ENCODE measurements at regions not wholly inside any gene's neighbourhood (a gene's known extent, or its start where the extent isn't known, plus 50 kb on each side); places are given as distances from the start of the nearest gene placed in this dataset.

GRCh38 chr5:54822324-54822687 is 163.1 kb downstream of the ESM1 start:
- TF ChIP-seq GATA3 (IDR thresholded peaks at IDR 0.05; ENCODE audit: low read depth, low read length) (no peak), GATA2 (IDR thresholded peaks at IDR 0.05; ENCODE audit: low read depth, low read length) (no peak)
